ENCODE measurements at regions not wholly inside any gene's neighbourhood (a gene's known extent, or its start where the extent isn't known, plus 50 kb on each side); places are given as distances from the start of the nearest gene placed in this dataset.

DNA sequence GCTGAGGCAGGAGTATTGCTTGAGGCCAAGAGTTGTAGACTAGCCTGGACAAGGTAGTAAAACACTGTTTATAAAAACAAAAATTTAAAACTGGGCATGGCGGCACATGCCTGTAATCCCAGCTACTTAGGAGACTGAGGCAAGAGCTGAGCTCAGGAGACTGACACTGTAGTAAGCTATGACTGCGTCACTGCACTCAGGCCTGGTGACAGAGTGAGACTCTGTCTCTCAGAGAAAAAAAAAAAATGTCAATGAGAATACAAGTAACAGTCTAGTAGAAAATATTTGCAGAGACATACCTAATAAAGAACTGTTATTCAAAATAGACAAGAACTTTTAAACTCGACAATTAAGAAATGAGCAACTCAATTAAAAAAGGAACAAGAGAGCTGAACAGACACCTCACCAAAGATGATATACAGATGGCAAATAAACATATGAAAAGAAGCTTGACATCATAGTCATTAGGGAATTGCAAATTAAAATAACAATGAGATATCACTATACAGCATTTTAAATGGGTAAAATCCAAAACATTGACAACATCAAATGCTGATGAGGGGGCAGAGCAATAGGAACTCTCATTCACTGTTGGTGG lies 624.3 kb upstream of the ZEB2 start:
- TF ChIP-seq, protein P1, sequence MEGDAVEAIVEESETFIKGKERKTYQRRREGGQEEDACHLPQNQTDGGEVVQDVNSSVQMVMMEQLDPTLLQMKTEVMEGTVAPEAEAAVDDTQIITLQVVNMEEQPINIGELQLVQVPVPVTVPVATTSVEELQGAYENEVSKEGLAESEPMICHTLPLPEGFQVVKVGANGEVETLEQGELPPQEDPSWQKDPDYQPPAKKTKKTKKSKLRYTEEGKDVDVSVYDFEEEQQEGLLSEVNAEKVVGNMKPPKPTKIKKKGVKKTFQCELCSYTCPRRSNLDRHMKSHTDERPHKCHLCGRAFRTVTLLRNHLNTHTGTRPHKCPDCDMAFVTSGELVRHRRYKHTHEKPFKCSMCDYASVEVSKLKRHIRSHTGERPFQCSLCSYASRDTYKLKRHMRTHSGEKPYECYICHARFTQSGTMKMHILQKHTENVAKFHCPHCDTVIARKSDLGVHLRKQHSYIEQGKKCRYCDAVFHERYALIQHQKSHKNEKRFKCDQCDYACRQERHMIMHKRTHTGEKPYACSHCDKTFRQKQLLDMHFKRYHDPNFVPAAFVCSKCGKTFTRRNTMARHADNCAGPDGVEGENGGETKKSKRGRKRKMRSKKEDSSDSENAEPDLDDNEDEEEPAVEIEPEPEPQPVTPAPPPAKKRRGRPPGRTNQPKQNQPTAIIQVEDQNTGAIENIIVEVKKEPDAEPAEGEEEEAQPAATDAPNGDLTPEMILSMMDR (IDR thresholded peaks at IDR 0.05; ENCODE audit: extremely low read depth, insufficient read depth, missing control alignments), result no peak
- no peak for DNase-seq (ENCODE audit: low spot score)
- in situ Hi-C loops (cut with MboI; ENCODE audit: low pct_unique_long_range_greater_than_20kb, low sequenced_read_pairs, unreplicated experiment), result no loop called here

DNA sequence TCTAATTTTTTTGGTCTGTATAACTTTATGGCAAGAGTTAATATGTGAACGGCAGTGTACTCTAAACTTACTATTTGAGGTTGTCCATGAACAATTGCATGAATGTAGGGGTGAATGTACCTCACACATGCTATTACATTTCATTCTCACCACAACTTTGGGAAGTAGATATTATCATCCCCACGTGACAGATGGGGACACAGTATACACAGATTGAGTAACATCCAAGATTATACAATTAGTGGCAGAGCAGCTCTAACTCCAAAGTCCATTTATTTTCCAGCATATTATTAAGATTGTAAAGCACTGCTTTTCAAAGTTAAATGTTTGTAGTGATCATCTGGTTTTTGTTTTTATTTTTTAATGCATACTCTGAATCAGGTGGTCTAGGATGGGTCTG lies 622.1 kb upstream of the ZEB2 start:
- in situ Hi-C loops (cut with MboI; ENCODE audit: low pct_unique_long_range_greater_than_20kb, low sequenced_read_pairs, unreplicated experiment), result no loop called here
- TF ChIP-seq, protein P1 (IDR thresholded peaks at IDR 0.05; ENCODE audit: extremely low read depth, insufficient read depth, missing control alignments), result no peak
- no peak for DNase-seq (ENCODE audit: low spot score)

DNA sequence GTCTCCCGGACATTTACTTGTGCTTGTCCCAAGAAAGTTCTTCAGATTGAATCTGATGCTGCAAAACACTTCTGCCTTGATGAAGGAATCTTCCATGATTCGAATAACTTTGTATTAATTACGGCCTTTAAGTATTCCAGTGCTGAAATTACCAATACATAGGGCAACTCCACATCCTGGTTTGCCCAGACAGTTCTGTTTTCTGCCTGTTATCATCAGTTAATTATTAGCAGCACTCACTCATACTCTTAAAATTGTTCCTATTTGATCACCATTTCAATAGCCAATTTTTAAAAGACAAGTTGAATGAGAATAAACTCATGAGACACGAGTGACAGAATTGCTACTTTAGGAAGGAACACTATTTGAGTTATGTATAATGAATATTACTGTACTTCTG lies 620.7 kb upstream of the ZEB2 start:
- no peak for DNase-seq (ENCODE audit: low spot score)
- TF ChIP-seq, protein P1 (IDR thresholded peaks at IDR 0.05; ENCODE audit: extremely low read depth, insufficient read depth, missing control alignments), result no peak
- in situ Hi-C loops (cut with MboI; ENCODE audit: low pct_unique_long_range_greater_than_20kb, low sequenced_read_pairs, unreplicated experiment), result no loop called here

DNA sequence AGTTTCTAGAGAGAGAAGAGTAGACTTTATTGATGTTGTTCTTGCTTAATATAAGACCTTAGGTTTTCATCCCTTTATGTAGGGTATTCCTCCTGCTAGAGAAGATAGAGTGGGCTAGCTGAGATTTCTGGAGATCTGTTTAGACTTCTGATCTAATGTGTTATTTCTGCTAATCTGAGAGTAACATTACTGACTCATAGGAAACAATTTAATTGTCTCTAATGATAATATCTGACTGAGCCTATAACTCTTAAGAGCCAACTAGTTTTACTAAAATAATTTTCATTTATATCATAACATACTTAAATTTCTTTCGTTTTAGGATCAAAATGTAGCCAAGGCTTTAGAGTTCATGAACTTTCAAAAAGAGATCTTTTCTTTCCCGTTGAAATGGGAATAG lies 618.7 kb upstream of the ZEB2 start:
- in situ Hi-C loops (cut with MboI; ENCODE audit: low pct_unique_long_range_greater_than_20kb, low sequenced_read_pairs, unreplicated experiment), result no loop called here
- no peak for DNase-seq (ENCODE audit: low spot score)
- TF ChIP-seq, protein P1 (IDR thresholded peaks at IDR 0.05; ENCODE audit: extremely low read depth, insufficient read depth, missing control alignments), result no peak

DNA sequence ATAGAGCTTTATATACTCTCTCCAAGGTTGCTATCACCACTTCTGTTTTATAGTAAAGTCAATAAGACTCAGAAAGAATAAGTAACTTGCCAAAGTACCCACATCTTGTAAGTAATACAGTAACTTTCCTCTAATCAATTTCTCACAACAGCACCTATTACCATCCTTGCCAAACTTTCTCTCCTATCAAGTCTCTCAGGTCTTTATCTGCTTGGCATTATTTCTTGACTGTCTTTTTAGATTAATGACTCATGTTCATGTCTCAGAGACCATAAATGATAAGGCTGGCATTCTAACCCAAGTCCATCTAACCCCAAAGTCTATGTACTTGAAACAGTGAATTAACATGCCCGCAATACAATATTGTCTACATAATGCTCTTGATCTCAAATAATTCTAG lies 618.0 kb upstream of the ZEB2 start:
- TF ChIP-seq, protein P1 (IDR thresholded peaks at IDR 0.05; ENCODE audit: extremely low read depth, insufficient read depth, missing control alignments), result no peak
- in situ Hi-C loops (cut with MboI; ENCODE audit: low pct_unique_long_range_greater_than_20kb, low sequenced_read_pairs, unreplicated experiment), result no loop called here
- DNase-seq (ENCODE audit: low spot score), result no peak

DNA sequence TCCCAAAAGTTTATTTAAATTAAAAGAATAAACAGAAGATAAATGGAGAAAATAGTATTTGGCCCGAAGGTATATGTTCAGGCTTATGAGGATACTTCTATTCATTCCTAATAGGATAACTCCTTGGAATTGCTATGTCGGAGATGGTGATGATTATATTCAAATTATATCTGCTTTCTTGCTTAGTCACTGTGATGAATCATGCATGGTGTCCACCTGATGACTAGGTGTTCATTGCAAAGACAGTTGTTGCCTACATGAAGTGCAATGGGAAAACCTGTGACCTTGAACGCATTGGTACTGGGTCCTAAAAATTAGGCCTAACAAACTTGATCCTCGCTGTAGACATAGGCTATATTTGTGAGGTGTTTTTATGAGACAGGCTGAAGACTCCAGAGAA lies 617.3 kb upstream of the ZEB2 start:
- TF ChIP-seq, protein P1 (IDR thresholded peaks at IDR 0.05; ENCODE audit: extremely low read depth, insufficient read depth, missing control alignments), result no peak
- in situ Hi-C loops (cut with MboI; ENCODE audit: low pct_unique_long_range_greater_than_20kb, low sequenced_read_pairs, unreplicated experiment), result no loop called here
- DNase-seq (ENCODE audit: low spot score), result no peak

DNA sequence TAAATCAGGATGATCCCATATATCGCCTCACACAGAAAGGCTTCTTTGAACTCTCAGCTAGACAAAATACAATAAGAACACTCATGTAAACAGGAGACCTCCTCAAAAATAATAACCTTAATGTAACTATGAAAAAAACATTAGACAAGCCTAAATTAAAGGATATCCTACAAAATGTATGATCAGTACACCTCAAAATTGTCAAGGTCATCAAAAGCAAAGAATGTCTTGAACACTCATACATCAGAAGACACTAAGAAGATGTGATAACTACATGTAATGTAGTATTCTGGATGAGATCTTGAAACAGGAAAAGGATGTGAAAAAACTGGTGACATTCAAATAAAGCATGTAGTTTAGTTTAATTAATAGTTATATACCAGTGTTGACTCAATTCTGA lies 616.8 kb upstream of the ZEB2 start:
- no peak for DNase-seq (ENCODE audit: low spot score)
- in situ Hi-C loops (cut with MboI; ENCODE audit: low pct_unique_long_range_greater_than_20kb, low sequenced_read_pairs, unreplicated experiment), result no loop called here
- TF ChIP-seq, protein P1 (IDR thresholded peaks at IDR 0.05; ENCODE audit: extremely low read depth, insufficient read depth, missing control alignments), result no peak

Measured in GM13977 (cell line).